HG03558 (cell line): ENCODE measurements at regions not wholly inside any gene's neighbourhood (a gene's known extent, or its start where the extent isn't known, plus 50 kb on each side); places are given as distances from the start of the nearest gene placed in this dataset.
"Not testable (repeated sequence)": the region's sequence is repeated elsewhere in the genome, so short reads cannot be mapped to it uniquely, and the experiment has no call there.

Experiments
- ATAC-seq: cut with Tn5 transposase; IDR thresholded peaks from one replicate; pipeline ENCODE4 v1.9.1; 2021; ENCODE audit warnings: moderate number of reproducible peaks; ENCODE audit not compliant: unreplicated experiment; ENCODE audit errors: extremely low read depth

DNA sequence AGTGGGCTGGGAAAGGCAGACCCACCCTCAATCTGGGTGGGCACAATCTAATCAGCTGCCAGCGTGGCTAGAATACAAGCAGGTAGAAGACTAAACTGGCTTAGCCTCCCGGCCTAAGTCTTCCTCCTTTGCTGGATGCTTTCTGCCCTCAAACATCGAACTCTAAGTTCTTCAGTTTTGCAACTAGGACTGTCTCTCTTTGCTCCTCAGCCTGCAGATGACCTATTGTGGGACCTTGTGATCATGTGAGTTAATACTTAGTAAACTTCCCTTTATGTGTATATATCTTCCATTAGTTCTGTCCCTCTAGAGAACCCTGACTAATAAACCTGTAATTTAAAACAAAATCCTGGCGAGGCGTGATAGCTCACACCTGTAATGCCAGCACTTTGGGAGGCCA is 51.8 kb upstream of the SLC39A8 start:
- ATAC-seq: not testable (repeated sequence)

DNA sequence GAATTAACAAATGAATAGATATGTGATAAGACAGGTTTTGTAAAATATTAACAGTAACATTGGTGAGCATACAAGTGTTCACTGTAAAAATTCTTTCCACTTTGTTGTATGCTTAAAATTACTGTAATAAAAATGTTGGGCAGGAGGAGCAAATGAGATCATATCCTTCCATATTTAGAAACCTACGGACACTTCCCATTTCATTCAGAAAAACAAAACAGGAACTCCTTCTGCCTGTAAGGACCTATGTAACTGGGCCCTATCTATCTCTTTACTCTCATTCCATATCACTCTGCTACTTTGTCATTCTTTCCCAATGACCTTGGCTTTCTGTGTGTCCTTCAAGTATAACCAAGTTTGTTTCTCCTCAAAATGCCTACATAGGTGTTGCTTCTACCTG is 53.7 kb upstream of the SLC39A8 start:
- no peak for ATAC-seq

DNA sequence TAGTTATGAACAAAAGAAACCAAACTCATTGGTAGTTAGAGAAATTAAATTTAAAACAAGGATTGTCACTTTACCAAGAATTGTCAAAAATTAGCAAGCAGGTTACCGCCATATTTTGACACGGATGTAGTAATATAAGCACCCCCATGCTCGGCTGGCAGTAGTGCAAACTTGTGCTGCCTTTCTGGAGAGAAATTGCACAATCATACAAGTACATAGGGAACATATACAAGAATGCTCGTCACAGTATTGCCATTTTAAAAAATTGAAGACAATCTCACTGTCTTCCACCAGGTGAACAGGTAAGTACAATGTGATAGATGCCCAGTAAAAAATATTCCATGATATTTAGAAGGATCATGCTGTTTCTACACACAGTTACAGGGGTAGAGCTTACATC is 55.6 kb upstream of the SLC39A8 start:
- ATAC-seq: no peak

DNA sequence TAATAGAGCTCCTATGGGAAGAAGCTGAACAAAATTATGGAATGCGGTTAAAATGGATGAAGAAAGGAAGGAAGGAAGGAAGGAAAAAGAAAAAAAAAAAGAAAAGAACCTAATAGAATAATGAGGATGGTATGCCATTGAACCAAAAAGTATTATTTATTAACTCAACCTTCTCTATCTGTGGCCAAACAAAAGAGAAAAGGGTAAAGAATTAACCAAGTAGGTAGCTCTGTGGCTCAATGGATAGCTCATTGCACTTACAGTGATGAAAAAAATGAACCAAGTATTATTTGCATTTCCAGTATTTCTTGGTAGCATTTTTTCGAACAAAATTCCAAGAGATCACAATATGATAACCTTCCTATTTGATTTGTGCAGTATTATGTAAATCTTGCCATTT is 56.9 kb upstream of the SLC39A8 start:
- ATAC-seq: no peak

DNA sequence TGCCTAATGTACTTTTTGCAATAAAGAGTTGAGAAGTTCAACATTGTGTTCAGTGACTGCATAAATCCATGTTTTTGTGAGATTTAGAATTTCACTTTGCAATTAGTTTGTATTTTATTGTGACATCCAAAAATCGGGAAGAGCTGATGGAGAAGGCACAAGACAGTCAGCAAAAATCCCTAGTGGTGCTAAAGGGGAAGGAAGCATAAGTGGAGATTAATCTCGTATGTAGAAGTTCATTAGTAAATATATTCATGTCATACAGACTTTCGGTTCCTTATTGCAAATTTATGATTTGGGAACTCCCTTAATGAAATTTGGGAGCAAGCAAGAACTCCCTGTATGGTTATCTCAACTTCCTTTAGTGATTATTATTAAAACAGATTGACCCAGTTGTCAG is 57.8 kb upstream of the SLC39A8 start:
- no peak for ATAC-seq

DNA sequence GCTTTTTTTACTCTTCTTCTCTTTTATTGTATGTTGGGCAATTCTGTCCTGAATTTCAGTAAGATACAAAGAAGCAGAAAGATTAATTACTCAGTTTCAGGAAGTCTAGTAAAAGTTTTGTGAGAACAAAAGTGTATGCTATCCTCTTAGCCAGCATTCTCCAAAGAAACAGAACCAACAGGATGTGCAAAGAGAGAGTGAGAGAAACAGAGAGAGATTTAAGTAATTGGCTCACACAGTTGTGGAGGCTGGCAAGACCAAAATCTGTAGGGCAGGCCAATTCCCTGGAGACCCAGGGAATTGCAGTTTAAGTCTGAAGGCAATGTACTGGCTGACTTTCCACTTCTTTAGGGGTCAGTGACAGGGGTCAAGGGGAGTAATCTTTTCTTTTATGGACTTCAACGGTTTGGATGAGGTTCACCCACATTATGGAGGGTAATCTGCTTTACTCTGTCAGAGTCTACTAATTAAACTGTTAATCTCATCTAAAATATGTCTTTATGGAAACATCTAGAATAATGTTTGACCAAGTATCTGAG is 59.2 kb upstream of the SLC39A8 start:
- no peak for ATAC-seq

DNA sequence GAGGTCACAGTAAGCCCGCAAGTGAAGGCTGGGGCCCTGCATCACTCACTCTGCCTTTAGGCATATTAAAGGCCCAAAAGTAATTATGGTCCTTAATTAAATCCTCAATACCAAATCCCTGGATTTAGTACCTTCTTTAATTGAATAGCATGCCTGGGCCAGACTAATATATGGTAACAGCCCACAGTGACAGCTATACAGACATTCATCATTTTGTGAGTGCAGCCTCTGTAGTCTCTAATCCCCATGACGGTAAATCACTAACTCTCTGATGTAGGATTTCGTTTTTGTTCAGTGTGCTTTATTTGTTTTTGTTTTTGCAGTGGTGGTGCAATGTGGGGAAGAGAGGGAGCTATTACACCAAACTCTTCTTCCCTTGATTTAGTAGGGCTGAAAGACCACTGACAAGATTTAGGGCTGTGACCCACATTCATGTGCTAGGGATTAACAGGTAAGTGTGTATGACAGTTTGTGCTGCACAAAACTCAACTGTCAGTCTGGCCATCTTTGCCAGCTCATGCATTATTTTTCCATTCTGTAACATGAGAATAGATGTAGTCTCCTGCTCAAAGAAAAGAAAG is 60.6 kb upstream of the SLC39A8 start:
- no peak for ATAC-seq

DNA sequence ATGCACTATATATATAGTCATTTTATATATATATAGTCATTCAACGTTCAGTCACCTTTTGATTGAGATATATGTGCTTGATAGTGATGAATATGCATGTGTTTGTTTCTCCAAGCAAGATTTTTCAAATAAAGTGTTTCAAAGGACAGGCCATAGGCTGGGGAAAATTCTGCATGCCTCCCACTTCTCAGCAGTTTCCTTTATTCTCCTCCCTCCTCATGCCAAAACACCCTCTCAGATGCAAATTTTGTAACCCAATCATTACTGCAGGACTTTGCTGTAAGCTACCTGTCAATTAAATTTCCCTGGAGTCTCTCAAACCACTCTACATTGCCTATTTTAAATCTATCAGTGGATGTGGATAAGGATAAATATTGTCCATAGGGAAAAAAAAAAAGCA is 65.6 kb upstream of the SLC39A8 start:
- ATAC-seq: not testable (repeated sequence)

DNA sequence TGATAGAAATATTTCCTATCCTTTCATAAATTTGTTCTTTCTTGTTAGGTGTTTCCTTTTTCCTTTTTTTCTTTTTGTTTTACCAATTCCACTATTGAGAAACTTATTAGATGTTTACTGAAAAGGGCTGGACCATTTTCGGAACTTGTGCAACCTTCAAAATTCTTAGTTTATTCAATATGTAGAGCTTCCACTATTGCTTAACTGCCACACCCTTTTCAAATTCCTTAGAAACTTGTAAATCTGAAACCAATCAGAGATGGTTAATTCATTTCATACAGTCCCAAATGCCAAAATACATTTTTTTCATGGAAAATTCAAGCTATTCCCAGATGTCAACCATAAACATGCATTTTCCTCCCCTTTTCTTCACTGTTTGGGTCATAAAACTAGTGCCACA is 66.1 kb upstream of the SLC39A8 start:
- no peak for ATAC-seq

DNA sequence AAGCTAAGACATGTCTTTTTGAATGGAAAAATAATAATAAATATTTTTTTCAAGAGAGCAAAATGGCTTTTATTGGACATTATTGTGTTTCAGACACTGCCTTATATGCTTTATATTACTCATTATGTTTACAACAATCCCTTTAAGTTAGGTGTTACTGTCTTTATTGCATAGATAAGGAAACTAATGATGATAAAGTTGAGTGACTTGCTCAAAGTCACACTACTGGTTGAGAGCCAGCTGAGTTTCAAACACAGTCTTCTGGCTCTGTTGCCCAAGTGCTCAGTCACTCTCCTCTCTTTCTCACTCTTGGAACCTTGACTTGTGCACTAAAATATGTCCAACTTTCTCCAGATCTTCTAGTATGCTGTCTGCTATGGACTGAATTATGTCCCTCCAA is 71.5 kb upstream of the SLC39A8 start:
- ATAC-seq: no peak

DNA sequence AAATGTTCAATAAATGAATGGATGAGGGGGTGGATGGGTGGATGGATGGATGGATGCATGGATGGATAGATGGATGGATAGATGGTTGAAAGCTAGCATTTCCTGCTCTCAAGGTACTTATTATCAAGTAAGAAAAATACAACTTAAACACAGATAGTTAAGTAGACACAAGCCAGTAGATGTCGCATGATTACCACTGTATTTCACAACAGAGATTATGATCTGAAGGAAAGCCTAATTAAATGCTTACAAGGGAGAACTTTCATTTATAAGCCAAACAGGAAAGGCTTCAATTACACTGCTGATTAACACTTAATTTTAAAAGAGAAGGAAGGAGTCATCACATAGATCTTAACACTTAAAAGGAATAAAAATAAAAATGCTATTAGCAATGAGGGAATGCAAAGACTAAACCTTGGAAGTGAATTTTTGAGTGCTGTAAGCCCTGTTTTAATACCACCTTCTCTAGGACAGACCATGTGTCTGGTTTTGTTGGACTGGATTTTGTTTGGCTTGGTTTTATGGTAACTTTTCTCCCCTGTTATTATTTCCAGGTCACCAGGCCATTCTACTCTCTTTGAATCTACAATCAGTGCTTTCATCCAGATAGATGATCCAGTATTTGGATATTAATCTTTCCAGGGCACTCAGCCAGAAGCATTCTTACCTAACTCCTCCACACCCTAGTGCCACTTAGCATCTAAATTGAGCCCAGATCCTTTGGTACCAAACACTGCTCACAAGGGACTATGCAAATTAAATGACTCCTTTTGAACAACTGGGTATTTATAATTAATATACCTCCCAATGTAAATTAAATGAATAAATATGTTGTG is 75.5 kb upstream of the SLC39A8 start:
- ATAC-seq: no peak

DNA sequence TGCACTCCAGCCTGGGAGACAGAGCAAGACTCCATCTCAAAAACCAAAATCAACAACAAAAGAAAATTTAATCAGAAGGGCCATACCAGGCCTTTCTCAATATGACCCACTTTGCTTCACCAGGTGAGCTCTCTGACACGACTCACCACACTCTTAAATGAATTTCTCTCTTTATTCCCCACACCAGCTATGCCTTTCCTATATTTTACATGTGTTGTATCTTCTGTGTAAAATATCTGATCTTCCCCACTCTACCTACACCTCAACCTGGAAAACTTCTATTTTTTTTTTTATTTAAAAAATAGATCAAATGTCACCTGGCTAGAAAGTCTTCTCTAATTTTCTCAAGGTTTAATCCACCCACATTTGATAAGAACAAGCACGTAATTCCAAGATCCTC is 77.6 kb upstream of the SLC39A8 start:
- ATAC-seq: no peak

DNA sequence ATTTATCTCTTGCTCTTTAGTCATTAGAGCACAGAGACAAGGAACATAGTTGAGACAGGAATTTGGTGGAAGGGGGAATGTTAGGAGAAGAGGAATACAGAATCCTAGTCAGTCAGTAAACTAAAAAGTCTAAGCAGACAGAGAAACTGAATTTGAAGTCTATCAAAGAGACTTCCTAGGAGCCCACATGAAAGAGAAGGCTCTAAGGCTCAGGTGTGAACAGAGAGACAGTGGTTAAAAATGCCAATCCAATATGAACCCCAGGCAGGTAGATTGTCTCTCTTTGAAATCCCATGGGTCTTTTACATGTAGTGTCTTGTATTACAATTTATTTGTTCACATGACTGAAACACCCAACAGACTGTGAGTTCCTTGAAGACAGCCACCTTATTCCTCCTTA is 77.8 kb upstream of the NFKB1 start:
- ATAC-seq: no peak

DNA sequence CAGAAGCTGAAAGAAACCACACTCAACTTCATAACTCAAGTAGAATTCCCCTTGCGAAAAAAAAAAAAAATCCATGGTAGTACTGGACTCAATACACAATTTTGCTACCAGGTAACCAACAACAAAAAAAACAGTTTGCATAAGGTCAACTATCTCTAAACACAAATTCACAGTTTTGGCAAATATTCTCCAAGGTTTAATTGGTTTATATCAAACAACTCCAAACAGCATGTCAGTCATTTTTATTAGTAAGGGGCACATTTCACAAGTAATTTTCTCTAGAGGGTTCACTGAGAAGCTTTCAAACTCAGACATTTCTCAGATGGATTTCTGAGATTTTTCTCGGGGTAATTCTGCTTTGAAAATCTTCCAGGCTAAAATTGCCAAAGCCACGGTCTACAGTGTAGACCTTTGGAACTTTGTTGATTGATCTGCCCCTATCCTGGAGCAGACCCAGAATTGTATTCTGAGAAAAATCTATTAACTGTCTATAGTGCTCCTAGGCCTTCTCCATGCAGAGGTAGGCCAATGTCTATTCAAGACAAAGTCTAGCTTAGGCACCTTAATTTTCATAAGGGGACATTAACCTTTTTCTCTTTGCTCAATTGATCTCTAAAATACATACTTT is 73.7 kb upstream of the NFKB1 start:
- ATAC-seq: no peak

DNA sequence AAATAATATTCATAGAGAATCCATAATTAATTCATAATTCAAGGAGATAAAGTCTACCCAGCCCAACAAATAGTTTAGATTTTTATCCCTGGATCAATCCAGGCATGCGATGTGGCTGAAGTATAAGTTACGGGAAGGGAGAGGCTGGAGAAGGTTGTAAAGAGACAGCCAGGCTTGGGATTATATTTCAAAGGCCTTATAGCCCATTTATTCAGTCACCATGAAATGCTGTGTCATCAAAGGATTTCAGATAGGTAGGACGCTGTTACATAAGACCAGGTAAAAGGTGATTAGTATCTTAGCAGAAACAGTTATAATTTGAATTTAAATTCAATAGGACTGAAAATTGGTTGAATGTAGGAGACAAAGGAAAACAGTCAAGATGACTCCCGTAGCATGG is 73.0 kb upstream of the NFKB1 start:
- no peak for ATAC-seq

DNA sequence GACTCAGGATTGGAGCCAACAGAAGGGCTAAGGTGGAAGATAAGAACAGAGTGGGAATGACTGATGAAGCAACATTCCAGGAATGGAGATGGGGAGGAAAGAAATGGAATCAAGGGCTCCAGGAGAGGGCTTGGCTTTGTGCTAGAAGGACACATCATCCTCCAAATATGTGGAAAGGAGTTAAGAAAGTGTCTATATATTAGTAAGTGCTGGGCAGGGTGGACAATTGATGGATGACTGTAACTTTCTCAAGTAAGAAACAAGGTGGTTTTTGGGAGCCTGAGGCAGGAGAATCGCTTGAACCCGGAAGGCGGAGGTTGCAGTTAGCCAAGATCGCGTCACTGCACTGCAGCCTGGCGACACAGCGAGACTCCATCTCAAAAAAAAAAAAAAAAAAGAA is 71.6 kb upstream of the NFKB1 start:
- no peak for ATAC-seq

DNA sequence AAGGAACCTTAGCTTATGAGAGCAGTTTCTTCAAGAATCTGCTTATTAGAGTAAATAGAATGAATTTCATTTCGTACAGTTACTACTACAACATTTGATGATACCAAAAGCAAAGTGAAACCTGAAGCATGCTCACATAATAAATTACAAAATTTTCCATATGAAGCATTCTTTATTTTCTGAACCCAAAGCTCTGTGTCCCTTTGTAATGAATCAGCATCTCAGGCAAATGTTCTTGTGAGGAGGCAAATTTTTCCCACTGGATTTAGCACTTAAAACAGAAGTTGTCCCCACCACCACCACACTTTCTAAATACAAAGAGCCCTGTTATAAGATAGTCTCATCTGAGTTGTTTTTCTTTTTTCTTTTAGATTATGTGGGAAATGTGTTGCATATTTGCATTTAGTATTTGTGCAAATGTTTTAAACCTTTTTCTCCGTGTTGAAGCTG is 70.7 kb upstream of the NFKB1 start:
- ATAC-seq: no peak

DNA sequence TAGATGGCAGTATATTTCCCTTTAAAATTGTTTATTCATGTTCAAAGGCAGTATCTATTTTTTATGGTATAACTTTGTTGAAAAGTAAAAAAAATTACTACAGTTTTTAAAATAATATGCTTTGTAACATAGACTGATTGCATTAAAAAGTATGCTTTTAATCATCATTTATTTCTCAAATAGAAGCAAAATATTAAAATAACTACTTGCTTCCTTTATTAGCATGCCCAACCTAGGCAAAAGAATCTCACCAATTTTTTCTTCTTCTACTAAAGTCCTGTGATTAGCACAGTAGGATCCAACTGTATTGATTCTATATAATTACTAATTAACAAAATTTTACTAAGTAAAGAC is 69.6 kb upstream of the NFKB1 start:
- no peak for ATAC-seq

DNA sequence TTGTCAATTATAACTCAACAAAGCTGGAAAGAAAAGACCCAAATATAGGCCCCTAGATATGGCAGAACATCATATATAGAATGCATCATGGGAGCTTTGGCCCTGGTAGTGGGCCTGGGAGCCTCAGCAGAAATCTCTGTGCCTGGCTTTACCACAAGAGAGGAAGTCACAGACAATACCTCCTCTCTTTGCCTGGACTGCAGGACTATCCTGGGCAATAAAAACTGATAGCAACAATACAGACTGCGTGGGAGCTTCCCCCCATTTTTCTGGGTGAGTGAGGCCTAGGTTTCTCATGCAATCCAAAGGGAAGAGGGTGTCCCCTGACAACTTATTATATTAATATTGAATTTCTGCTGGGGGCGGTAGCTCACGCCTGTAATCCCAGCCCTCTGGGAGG is 64.0 kb upstream of the NFKB1 start:
- no peak for ATAC-seq

DNA sequence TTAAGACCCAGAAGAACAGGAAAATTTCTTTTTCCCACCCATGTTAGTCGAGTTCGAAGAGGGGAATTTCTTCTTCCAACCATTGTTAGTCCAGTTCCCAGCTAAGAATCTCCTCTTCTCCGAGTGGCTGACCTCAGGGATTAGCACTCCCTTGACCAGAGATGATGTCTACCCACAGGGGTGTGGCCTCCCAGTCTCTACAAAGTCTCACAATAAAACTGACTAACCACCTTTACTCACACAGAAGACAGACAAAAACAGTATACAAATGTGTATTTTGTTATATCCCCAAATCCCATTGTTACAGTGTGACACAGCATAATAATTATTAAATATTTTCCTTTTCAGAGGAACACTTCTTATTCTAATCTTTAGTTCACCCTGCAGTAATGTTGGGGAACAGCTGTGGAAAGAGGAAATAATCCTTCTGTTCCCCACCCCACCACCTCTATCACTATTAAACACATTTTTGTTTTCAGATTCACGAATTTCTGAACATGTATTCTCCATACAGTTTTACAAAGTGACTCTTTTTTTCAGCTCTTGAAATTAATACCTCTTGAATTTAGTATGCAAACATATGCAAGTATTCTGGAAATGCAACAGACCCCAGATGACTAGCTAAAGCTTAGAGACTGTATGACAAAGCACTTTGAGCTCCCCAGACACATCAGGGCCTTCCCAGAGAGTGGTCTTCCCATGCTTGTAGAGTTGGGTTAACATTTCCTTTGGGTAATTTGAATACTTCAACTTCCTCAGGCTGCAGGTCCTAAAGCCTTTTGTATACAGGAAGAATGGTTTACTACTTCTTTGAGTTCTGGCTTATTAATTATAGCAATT is 62.5 kb upstream of the NFKB1 start:
- ATAC-seq: no peak

DNA sequence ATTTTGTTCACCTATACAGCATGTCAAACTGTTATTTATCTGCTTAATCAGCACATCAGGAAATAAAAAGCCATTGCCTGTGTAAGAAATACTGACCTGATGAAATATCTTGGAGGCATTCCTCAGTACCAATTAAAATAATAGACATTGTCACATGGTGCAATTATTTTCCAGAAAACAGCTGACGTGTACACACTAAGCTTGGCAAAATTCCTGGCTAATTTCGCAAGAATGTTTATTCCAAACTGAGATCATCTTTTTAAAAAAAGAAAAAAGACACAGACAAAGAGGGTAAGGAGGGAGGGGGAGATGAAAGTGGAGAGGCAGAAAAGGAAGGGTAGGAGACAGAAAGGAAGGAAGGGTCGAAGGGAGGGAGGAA is 61.9 kb upstream of the NFKB1 start:
- no peak for ATAC-seq
